H9 (cell line): ENCODE measurements at regions not wholly inside any gene's neighbourhood (a gene's known extent, or its start where the extent isn't known, plus 50 kb on each side); places are given as distances from the start of the nearest gene placed in this dataset.

Source experiments
- DNase-seq: peaks from one replicate; pipeline ENCODE4 v3.0.0-alpha.2; 2017
- H2AFZ ChIP-seq: one replicate; pipeline ENCODE4 v1.6.1; 2013; ENCODE audit warnings: mild to moderate bottlenecking, low read length, control low read depth, moderate library complexity
- H2AK5ac ChIP-seq: 2 replicates; pipeline ENCODE4 v1.6.1; 2013; ENCODE audit warnings: low read length, control low read depth, mixed read lengths; ENCODE audit not compliant: insufficient read length
- H2BK120ac ChIP-seq: one replicate; pipeline ENCODE4 v1.6.1; 2013; ENCODE audit warnings: low read depth, mild to moderate bottlenecking, low read length, control low read depth, inconsistent platforms; ENCODE audit not compliant: poor library complexity, severe bottlenecking
- H2BK12ac ChIP-seq: 2 replicates; pipeline ENCODE4 v1.6.1; 2013; ENCODE audit warnings: low read length, control low read depth, mixed read lengths, low read depth; ENCODE audit not compliant: insufficient read length
- H2BK15ac ChIP-seq: 2 replicates; pipeline ENCODE4 v1.6.1; 2013; ENCODE audit warnings: low read depth, low read length, control low read depth
- H2BK20ac ChIP-seq: one replicate; pipeline ENCODE4 v1.6.1; 2013; ENCODE audit warnings: low read depth, mild to moderate bottlenecking, low read length, control low read depth, inconsistent platforms; ENCODE audit not compliant: poor library complexity, severe bottlenecking
- H2BK5ac ChIP-seq: 2 replicates; pipeline ENCODE4 v1.6.1; 2013; ENCODE audit warnings: low read length, control low read depth, mixed read lengths; ENCODE audit not compliant: insufficient read length
- H3K14ac ChIP-seq: 2 replicates; pipeline ENCODE4 v1.6.1; 2013; ENCODE audit warnings: low read length, control low read depth; ENCODE audit not compliant: insufficient read depth
- H3K18ac ChIP-seq: 2 replicates; pipeline ENCODE4 v1.6.1; 2013; ENCODE audit warnings: low read depth, mild to moderate bottlenecking, mixed read lengths, low read length, control low read depth; ENCODE audit not compliant: insufficient read length
- H3K23ac ChIP-seq: 2 replicates; pipeline ENCODE4 v1.6.1; 2013; ENCODE audit warnings: low read length, control low read depth, mixed read lengths, low read depth; ENCODE audit not compliant: insufficient read length
- H3K23me2 ChIP-seq: 2 replicates; pipeline ENCODE4 v1.6.1; 2013; ENCODE audit warnings: low read depth, mild to moderate bottlenecking, mixed read lengths, low read length, control low read depth; ENCODE audit not compliant: insufficient read length, poor library complexity, severe bottlenecking
- H3K27ac ChIP-seq: 2 replicates; pipeline ENCODE4 v1.5.1; 2013; ENCODE audit warnings: low read length, control low read depth, mixed read lengths, low read depth; ENCODE audit not compliant: insufficient read length
- H3K27me3 ChIP-seq: 2 replicates; pipeline ENCODE4 v1.6.1; 2013; ENCODE audit warnings: low read length, control low read depth, inconsistent platforms; ENCODE audit not compliant: insufficient read depth
- H3K4ac ChIP-seq: 2 replicates; pipeline ENCODE4 v1.6.1; 2013; ENCODE audit warnings: low read depth, mild to moderate bottlenecking, control low read depth, inconsistent platforms, low read length, moderate library complexity
- H3K4me1 ChIP-seq: 2 replicates; pipeline ENCODE4 v1.6.1; 2013; ENCODE audit warnings: low read length, control low read depth, inconsistent platforms; ENCODE audit not compliant: insufficient read depth
- H3K4me2 ChIP-seq: 2 replicates; pipeline ENCODE4 v1.6.1; 2013; ENCODE audit warnings: low read length, control low read depth, mixed read lengths; ENCODE audit not compliant: insufficient read length, insufficient read depth
- H3K56ac ChIP-seq: 2 replicates; pipeline ENCODE4 v1.6.1; 2013; ENCODE audit warnings: low read depth, mild to moderate bottlenecking, mixed read lengths, low read length, control low read depth; ENCODE audit not compliant: insufficient read length
- H3K79me1 ChIP-seq: 2 replicates; pipeline ENCODE4 v1.6.1; 2013; ENCODE audit warnings: low read depth, mild to moderate bottlenecking, moderate library complexity, low read length, control low read depth, inconsistent platforms; ENCODE audit not compliant: insufficient read depth, poor library complexity, severe bottlenecking
- H3K79me2 ChIP-seq: 2 replicates; pipeline ENCODE4 v1.6.1; 2013; ENCODE audit warnings: low read length, control low read depth, inconsistent platforms; ENCODE audit not compliant: insufficient read depth
- H3K9ac ChIP-seq: 2 replicates; pipeline ENCODE4 v1.6.1; 2013; ENCODE audit warnings: low read length, control low read depth, mixed read lengths; ENCODE audit not compliant: insufficient read length; ENCODE audit errors: extremely low read depth
- H3K9me3 ChIP-seq: one replicate; pipeline ENCODE4 v1.6.1; 2013; ENCODE audit warnings: low read depth, low read length, inconsistent platforms; ENCODE audit not compliant: control insufficient read depth
- H3T11ph ChIP-seq: one replicate; pipeline ENCODE4 v1.6.1; 2013; ENCODE audit warnings: mild to moderate bottlenecking, low read length, control low read depth, inconsistent platforms
- H4K20me1 ChIP-seq: one replicate; pipeline ENCODE4 v1.6.1; 2013; ENCODE audit not compliant: control insufficient read depth, insufficient read length, insufficient read depth
- H4K5ac ChIP-seq: 2 replicates; pipeline ENCODE4 v1.6.1; 2013; ENCODE audit warnings: low read depth, mild to moderate bottlenecking, mixed read lengths, low read length, control low read depth; ENCODE audit not compliant: insufficient read length
- H4K8ac ChIP-seq: replicated peaks from 2 replicates; pipeline ENCODE4 v1.6.1; 2013; ENCODE audit warnings: low read length, control low read depth, mixed read lengths, low read depth; ENCODE audit not compliant: insufficient read length
- H4K91ac ChIP-seq: 2 replicates; pipeline ENCODE4 v1.6.1; 2013; ENCODE audit warnings: low read depth, mild to moderate bottlenecking, moderate library complexity, mixed read lengths, low read length, control low read depth; ENCODE audit not compliant: insufficient read length
- H3K27ac Mint-ChIP-seq, 3 experiments: 2 replicates in 2 of 3; 3 replicates in 1 of 3; pipeline ENCODE4 v1.8.0; 2020 to 2021; ENCODE audit warnings: mixed read lengths in 3 of 3, mild to moderate bottlenecking in 1 of 3, moderate library complexity in 1 of 3
- H3K27me3 Mint-ChIP-seq: 2 replicates; pipeline ENCODE4 v1.8.0; 2021; ENCODE audit warnings: low read depth, mild to moderate bottlenecking, moderate library complexity, mixed read lengths
- H3K36me3 Mint-ChIP-seq, 3 experiments: 2 replicates in 2 of 3; 3 replicates in 1 of 3; pipeline ENCODE4 v1.8.0; 2020 to 2021; ENCODE audit warnings: low read depth in 3 of 3, mixed read lengths in 3 of 3; ENCODE audit not compliant: insufficient read depth in 1 of 3
- H3K4me1 Mint-ChIP-seq, 2 experiments: 2 replicates each; pipeline ENCODE4 v1.8.0; 2020; ENCODE audit warnings: mixed read lengths in 2 of 2
- H3K4me3 Mint-ChIP-seq, 2 experiments: 2 replicates in 1 of 2; 3 replicates in 1 of 2; pipeline ENCODE4 v1.8.0; 2020 to 2021; ENCODE audit warnings: mild to moderate bottlenecking in 2 of 2, mixed read lengths in 2 of 2, moderate library complexity in 1 of 2
- H3K9me3 Mint-ChIP-seq, 2 experiments: 2 replicates in 1 of 2; 3 replicates in 1 of 2; pipeline ENCODE4 v1.8.0; 2020; ENCODE audit warnings: mild to moderate bottlenecking in 2 of 2, mixed read lengths in 2 of 2, moderate library complexity in 1 of 2
- CTCF ChIP-seq: fragments of 200-600 bp; sonication (generic); conservative IDR thresholded peaks from 3 replicates; pipeline ENCODE4 v1.8.0; 2021; ENCODE audit warnings: antibody characterized with exemption, mild to moderate bottlenecking
- WGBS: extraction: QIAGEN DNeasy Blood & Tissue Kit; methylation state at CpG from one replicate; pipeline ENCODE4 v1.1.7; 2013; ENCODE audit warnings: missing lambda C conversion rate, low lambda C conversion rate, mixed read lengths; ENCODE audit not compliant: insufficient read length; ENCODE audit errors: extremely low coverage; 5-methylcytosine and 5-hydroxymethylcytosine counted together

DNA sequence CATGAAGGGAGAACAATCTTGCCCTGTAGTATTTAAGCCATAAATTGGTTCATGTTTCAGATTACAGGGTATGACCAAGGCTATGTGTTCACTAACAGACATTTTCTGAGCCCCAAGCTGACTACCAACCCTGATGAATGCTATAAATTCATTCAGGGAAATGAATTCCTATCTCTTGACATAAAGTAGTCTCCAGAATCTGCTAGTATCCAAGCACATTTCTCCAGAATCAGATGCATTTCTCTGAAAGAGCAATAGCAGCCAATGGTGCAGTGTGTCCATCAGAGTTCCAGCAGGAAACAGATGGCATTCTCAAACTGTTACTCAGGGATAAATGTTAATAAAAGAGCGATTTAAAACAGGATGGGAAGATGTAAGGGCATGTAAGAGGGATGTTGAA lies 226.4 kb downstream of the COG6 start:
- H4K8ac ChIP-seq = no peak overlapping the region
- H3K9ac ChIP-seq = no peak overlapping the region
- no peak overlapping the region for H3K14ac ChIP-seq
- no peaks in the 10 kb centered on the region for H3K79me2 ChIP-seq
- no peak overlapping the region for H3K4me2 ChIP-seq
- H3K4ac ChIP-seq = no peak overlapping the region
- H2AK5ac ChIP-seq = no peak overlapping the region
- no peak overlapping the region for H3K27ac ChIP-seq
- Mint-ChIP-seq H3K27ac (no peak overlapping the region), H3K4me1 (no peaks in the 10 kb centered on the region), H3K9me3 (peaks cover 12 to 16% of the 10 kb centered on the region in 2 experiments), H3K36me3 (peaks cover 5 to 13% (median 6%) of the 10 kb centered on the region in 3 experiments; a peak in 4 of 7 replicates), H3K27me3 (no peaks in the 10 kb centered on the region; the same call in 1 of the 2 replicates), H3K4me3 (no peak overlapping the region)
- H3K56ac ChIP-seq = no peak overlapping the region
- H2BK12ac ChIP-seq = no peak overlapping the region
- no peak overlapping the region for H2BK120ac ChIP-seq
- H3K9me3 ChIP-seq = no peaks in the 10 kb centered on the region
- no peak overlapping the region for H2BK15ac ChIP-seq
- H2AFZ ChIP-seq = no peak overlapping the region
- no peak overlapping the region for H4K5ac ChIP-seq
- no peak overlapping the region for H2BK5ac ChIP-seq
- H3T11ph ChIP-seq = no peak overlapping the region
- H4K20me1 ChIP-seq = no peaks in the 10 kb centered on the region
- no peaks in the 10 kb centered on the region for H3K27me3 ChIP-seq
- H3K79me1 ChIP-seq = no peaks in the 10 kb centered on the region
- no peak overlapping the region for H3K23ac ChIP-seq
- no peaks in the 10 kb centered on the region for H3K23me2 ChIP-seq
- no peak overlapping the region for H3K18ac ChIP-seq
- H3K4me1 ChIP-seq = no peaks in the 10 kb centered on the region
- no peak overlapping the region for H4K91ac ChIP-seq
- WGBS = no CpG with 5 or more reads among the region's 1 CpG
- DNase-seq = no peak
- no peak for TF ChIP-seq CTCF
- H2BK20ac ChIP-seq = no peak overlapping the region
